Muscle of arm (tissue), 1 donor: ENCODE measurements at regions not wholly inside any gene's neighbourhood (a gene's known extent, or its start where the extent isn't known, plus 50 kb on each side); places are given as distances from the start of the nearest gene placed in this dataset.

ENCODE experiments used
- DNase-seq: peaks from one replicate; pipeline ENCODE4 v3.0.0-alpha.2; 2013

GRCh38 chr14:71497645-71498086 is 434.6 kb upstream of the RGS6 start:
- DNase-seq = no peak

- DNase-seq = peak; percentile 69
Measured at GRCh38 chr14:71498212-71498611, 434.0 kb upstream of the RGS6 start.

- no peak for DNase-seq
Measured at GRCh38 chr14:71499018-71499417, 433.2 kb upstream of the RGS6 start.

- DNase-seq = no peak
Measured at GRCh38 chr14:71507681-71508080, 424.5 kb upstream of the RGS6 start.

GRCh38 chr14:71508901-71509300 is 423.3 kb upstream of the RGS6 start:
- no peak for DNase-seq

GRCh38 chr14:71511152-71511551 is 421.1 kb upstream of the RGS6 start:
- DNase-seq = no peak

DNA sequence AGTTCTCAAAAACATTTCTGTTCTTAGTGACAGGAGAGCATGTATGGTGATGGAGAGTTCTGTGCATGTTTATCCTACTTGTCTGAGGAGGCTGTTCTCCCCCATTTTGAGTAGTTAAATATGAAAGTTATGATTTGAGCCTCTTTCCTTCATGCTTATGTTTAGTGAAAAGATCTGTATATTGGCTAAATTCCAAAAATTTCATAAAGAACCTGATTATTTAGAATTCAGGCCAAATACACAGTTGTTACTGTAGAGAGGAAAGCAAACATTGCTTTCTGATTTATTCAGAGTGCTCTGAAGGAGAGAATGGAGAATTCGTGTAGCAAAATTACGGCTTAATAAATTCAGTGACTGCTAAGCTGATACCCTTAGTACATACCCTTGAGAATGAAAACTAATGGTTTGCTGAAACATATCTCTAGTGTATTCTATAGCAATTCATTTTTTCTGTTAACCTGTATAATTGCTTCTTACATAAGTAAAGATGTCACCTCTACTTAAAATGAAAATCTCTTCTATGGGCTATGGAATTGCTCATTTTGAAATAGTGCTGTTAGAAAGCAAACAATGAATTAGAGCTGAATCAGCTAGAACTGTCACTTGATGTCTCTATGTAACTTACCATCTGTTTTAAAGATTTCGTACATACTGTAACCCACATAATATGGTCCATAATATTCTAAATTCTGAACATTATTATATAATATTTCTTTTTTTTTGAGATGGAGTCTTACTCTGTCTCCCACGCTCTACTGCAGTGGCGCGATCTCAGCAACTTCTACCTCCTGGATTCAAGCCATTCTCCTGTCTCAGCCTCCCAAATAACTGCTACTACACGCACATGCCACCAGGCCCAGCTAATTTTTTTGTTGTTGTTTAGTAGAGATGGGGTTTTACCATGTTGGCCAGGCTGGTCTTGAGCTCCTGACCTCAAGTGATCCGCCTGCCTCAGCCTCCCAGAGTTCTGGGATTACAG is 417.0 kb upstream of the RGS6 start:
- DNase-seq = no peak

GRCh38 chr14:71521238-71522135 is 410.7 kb upstream of the RGS6 start:
- no peak for DNase-seq

- no peak for DNase-seq
Measured at GRCh38 chr14:71523630-71524319, 408.5 kb upstream of the RGS6 start.

DNA sequence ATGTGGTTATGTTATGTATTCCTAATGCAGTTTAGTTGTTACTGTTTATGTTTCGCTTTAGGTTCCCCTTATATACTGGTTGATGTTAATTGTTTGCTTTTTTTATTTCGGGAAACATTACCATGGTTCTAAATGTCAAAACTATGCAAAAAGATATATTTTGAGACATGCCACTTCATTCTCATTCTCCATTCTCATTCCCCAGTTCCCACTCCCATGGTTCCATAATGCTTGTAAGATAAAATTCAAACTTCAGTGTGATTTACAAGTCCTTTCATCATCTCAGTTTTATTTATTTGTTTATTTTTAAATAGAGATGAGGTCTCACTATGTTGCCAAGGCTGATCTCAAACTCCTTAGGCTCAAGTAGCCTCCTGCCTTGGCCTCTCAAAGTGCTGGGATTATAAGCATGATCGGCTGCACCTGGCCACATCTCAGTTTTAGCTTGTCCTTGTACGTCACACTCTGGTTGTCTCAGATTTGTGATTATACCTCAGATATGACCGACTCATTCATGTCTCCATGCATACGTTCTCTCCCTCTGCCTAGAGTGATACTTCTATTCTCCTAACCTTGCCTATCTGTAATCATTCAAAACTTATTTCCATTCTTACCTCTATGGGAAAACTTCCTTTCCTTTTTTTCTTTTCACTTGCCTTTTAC is 407.8 kb upstream of the RGS6 start:
- DNase-seq = no peak

DNA sequence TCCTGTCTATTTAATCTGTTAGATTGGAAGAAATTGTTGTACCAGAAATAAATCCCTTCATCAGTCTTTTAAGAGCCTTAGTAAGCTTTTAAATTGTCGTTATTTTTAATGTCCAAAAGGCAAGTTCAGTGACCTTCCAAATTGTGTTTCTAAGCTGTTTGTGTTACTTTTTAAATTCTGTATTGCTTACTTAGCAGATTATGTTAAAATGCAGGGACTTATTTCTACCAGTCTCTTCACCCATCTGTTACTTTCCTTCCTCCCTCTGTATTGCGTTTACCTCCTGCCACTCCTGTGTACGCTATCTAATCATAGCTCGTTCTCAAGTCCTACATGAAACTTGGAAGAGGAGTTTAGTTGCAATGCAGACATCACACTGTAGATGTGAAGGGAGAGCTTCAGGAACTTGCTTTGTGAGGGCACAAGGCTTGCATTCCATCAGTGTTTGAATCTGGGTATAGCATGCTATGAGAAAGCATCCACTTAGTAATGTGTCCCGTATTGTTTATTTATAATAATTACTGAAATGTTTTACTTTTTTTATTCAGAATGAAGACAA is 406.5 kb upstream of the RGS6 start:
- DNase-seq = no peak

- no peak for DNase-seq
Measured at GRCh38 chr14:71526388-71526787, 405.8 kb upstream of the RGS6 start.

- DNase-seq = no peak
Measured at GRCh38 chr14:71527838-71528237, 404.4 kb upstream of the RGS6 start.

GRCh38 chr14:71529848-71530247 is 402.4 kb upstream of the RGS6 start:
- DNase-seq = no peak

GRCh38 chr14:71532344-71532743 is 399.9 kb upstream of the RGS6 start:
- DNase-seq = no peak

GRCh38 chr14:71532790-71533189 is 399.4 kb upstream of the RGS6 start:
- DNase-seq = no peak

DNA sequence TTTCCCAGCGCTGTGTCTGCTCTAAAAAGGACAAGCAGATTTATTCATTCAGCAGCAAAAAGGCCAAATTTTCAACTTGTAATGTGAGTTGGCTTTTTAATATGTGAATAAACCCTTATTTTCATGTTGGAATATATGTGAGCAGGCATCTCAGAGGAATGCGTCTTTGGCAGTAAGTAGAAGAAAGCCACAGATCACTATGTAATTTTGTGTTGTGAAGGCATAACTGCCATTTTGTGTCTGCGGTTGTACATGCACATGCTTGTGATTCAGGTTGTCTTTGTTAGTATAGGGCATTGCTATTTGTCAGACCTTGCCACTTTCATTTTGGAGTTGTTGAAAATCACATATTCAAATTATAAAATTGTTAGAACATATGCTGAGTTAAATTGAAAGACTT is 398.8 kb upstream of the RGS6 start:
- DNase-seq = no peak

GRCh38 chr14:71533800-71534199 is 398.4 kb upstream of the RGS6 start:
- DNase-seq = no peak

DNA sequence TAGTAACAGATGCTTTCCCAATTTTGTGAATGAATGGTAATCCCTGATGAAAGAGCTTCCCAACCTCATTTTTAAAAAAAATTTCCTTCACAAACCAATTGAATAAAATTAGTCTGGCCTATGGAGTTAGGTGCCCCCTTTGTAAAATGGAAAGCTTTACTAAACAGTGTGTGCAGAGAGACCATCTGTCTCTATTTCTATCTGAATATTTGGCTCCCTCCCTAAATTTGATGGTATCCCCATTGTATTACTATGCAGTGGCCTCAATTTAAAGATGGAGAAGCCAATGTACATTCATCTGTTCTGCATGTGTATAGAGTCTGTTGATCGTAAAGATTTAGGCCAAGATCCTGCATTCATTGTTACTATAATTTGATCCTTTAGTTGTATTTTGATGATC is 397.7 kb upstream of the RGS6 start:
- no peak for DNase-seq

GRCh38 chr14:71536015-71536740 is 396.1 kb upstream of the RGS6 start:
- no peak for DNase-seq
